Dedifferentiated amniotic fluid mesenchymal stem cell (primary cell): ENCODE measurements at regions not wholly inside any gene's neighbourhood (a gene's known extent, or its start where the extent isn't known, plus 50 kb on each side); places are given as distances from the start of the nearest gene placed in this dataset.
"Not testable (repeated sequence)": the region's sequence is repeated elsewhere in the genome, so short reads cannot be mapped to it uniquely, and the experiment has no call there.

Experiments used
- DNase-seq: peaks from one replicate; pipeline ENCODE4 v3.0.0-alpha.2; 2016; ENCODE audit errors: extremely low spot score

GRCh38 chr3:106120356-106120755 lies 251.5 kb upstream of the CBLB start:
- DNase-seq, result no peak

DNA sequence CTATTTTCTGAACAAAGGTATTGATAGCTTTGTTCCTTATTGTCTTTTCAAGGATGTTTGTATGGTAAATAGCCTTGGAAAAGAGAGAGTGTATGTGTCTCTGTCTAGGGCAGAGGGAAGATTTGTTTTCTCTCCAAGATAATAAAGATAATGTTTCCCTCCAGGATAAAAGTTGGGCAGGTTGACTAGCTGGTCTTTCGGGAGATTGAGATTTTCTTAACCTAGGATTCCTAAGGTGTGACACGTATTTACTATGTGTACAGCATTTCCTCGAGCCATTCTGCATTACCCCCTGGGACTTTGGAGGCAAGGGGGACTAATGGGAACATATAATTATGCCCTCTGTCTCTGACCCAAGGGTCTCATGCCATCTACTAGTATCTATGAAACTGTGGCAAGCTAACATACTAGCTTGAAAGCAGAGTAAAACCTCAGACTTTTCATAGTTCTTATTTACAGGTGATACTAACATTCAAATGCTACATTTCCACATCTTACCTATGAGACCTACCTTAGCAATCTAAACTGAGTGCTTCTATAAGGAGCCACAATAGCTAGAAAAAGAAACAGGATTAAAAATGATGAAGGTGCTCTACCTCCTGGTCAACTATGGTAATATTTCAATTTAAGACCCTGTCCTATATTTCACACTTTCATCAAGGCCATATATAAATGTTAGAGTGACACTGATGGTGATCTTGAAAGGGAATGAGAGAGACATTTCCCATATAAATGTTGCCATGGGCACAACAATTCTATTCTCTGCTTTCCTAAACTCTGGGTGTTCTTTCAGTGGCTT lies 252.9 kb upstream of the CBLB start:
- DNase-seq, result no peak

- DNase-seq, result no peak
These were observed 256.0 kb upstream of the CBLB start for GRCh38 chr3:106124818-106125217.

GRCh38 chr3:106125321-106125720 lies 256.5 kb upstream of the CBLB start:
- no peak for DNase-seq

DNA sequence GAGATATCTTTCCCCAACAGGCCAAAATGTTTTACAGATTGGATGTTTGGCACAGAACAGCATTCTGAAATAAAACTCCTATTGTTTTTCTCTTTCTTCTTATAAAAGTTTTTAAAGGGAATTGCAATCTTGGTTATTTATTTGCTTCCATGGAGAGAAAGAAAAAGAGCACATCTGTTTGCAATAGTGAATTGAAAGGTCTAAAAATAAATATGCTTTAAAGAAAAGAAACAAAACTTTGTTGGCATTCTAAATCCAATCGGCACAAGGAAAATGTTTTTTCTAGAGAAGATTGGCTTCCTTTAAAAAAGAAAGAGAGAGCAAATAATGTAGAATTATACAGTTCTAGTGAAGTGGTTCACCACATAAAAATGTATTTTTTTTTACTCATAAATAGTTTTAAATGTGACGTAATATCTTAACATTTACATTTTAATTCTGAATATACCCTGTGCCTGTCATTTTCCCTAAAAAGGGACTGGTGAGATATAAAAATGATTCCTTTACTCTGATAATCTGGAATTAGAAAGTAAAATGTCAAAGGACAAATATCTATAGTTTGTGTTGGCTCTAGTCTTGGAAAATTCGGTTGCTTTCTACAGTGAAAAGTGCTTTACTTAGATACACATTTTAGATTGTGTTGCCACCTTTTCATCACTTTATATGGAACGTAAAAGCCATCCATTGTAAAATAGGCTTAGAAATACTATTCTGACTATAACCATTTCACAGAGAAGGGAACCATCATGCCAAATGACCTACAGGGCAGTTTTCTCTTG lies 257.4 kb upstream of the CBLB start:
- DNase-seq, result peak; percentile 65

GRCh38 chr3:106126846-106127235 lies 258.0 kb upstream of the CBLB start:
- DNase-seq, result no peak

DNA sequence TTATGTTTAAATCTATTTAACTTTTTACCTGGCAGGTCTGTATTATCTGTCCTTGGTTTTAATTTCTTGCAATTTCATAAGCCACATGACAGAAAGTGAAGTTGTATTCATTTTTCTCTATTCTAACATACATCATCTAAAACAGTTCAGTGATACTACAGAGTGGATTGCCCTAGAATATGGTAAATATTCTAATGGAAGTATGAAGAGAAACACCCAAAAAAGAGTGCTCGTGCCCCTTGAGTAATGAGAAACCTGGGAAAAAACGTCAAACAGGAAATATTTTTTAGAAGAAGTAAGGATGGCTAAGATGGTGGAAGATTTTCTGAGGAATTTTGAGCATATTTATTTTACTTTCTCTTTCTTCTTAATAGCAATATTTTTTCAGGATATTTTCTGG lies 261.1 kb upstream of the CBLB start:
- no peak for DNase-seq

GRCh38 chr3:106130384-106131198 lies 261.8 kb upstream of the CBLB start:
- DNase-seq, result peak; percentile 80

DNA sequence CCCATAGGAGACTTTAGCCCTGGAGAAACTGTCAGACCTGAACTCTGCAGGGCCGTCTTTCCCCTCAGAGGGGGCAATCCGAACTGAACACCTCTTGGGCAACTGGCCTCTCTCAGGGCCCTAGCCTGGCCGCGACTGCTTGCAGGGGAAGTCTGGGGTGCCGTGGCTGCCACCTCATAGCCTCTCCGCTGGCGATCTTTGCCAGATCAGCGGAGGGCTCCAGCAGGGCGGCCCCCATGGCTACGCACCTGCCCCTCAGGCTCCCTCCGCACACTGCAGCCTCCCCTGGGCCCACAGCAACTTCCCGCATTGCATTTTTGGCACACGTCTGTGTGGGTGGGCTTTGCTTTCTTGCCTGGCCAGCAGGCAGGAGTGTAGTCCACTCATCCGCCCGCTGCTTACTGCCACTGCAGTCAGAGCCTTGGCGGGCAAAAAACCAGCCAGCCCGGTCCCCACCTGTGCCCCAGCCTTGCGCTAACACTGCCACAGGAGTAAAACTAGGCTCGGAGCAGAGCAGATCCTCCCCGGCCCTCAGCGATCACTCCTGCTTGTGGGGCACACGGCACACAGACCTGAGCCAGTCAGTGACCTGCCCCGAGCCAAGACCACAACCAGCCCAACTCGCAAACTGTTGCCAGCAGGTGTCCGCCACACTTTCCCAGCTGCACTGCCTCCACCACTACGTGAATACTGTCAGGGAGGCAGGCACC lies 266.8 kb upstream of the CBLB start:
- no peak for DNase-seq

DNA sequence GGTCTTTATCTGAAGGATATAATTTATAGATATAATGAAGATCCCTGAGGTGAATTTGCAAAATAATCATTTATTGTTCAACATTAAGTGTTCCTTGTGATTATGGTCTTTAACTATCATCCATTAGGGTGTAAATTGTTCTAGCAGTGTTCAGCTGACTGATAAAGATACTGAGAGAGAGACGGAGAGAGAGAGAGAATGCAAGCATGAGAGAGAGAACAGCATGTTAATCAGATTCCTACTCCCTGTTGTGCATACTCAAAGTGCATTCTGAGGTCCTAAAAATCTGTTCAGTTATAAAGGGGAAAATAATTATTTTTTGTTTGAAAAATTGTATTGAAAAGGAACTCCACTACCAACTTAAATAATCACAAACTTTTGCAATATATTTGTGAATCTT lies 271.0 kb upstream of the CBLB start:
- DNase-seq, result no peak

GRCh38 chr3:106140431-106140830 lies 271.6 kb upstream of the CBLB start:
- DNase-seq, result no peak

DNA sequence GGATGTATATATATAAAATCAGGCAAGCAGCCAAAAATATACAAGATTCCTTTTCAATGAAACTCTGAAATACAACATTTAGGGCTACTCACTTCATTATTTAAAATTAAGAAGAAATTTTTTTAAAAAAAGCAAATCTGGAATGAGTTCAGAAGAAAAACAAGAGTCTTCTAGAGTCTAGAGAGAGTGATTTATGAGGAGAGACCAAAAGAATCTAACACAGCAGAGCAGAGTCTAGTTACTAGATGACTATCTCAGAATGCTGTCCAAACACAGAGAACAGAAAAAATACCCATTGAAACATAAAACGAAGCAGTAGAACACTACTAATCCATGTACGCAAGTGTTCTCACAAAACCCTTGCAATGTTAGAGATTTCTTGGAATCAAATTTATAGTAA lies 275.2 kb upstream of the CBLB start:
- DNase-seq, result no peak

DNA sequence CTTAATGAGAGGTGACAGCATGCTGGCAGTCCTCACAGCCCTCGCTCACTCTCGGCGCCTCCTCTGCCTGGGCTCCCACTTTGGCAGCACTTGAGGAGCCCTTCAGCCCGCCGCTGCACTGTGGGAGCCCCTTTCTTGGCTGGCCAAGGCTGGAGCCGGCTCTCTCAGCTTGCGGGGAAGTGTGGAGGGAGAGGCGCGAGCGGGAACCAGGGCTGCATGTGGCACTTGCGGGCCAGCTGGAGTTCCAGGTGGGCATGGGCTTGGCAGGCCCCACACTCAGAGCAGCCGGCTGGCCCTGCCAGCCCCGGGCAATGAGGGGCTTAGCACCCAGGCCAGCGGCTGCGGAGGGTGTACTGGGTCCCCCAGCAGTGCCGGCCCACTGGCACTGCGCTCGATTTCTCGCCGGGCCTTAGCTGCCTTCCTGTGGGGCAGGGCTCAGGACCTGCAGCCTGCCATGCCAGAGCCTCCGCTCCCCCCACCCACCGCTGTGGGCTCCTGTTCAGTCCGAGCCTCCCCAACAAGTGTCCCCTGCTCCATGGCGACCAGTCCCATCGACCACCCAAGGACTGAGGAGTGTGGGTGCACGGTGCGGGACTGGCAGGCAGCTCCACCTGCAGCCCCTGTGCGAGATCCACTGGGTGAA lies 279.7 kb upstream of the CBLB start:
- not testable (repeated sequence) for DNase-seq

DNA sequence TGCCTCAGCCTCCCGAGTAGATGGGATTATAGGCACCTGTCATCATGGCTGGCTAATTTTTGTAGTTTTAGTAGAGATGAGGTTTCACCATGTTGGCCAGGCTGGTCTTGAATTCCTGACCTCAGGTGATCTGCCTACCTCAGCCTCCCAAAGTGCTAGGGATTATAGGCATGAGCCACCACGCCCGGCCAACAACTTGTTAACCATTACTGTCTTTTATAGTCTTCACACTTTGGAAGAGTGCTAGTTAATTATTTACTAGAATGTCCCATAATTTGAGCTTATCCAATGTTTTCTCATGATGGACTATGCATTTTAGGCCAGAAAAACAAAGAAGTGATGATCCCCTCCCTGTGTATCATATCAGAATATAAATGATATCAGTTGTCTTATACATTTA lies 288.6 kb upstream of the CBLB start:
- DNase-seq, result no peak

GRCh38 chr3:106160396-106160795 lies 291.6 kb upstream of the CBLB start:
- DNase-seq, result no peak

DNA sequence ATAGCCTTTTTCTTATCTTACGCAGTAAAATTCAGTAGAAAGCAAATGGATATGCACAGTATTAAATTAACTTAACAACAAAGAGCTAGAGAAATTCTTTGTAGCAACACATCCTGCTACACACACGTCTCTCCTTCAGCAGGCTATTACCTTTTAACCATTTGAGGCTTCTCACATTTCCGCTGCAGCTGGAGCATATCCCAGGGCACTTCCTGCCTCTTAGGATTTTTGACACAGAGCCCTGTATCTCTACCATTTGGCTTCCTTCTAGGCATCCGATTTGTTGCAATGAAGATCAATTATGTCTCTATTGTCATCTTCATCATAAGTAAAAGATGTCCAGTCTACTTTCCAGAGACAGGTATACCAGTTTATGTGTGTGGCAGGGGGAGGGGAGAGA lies 292.4 kb upstream of the CBLB start:
- no peak for DNase-seq

GRCh38 chr3:106167728-106168127 lies 298.9 kb upstream of the CBLB start:
- no peak for DNase-seq

GRCh38 chr3:106168962-106169750 lies 300.3 kb upstream of the CBLB start:
- DNase-seq, result no peak

DNA sequence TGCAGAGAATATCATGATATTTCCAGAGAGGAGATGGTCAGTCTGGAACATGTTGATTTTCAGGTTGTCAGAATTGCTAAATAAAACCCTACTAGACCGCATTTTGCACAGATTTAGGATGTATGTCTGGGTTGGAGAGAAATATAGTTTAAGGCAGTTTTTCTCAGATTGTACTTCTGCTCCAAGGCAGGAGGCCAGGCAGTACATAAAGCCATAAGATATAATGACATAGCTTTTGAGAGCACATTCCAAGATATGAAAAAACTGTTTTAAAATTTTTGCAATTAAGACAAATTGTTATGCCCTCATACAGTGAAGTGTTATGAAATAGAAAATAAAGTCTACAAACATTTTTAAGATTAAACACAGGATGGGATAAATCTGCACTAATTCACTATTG lies 301.8 kb upstream of the CBLB start:
- DNase-seq, result no peak

DNA sequence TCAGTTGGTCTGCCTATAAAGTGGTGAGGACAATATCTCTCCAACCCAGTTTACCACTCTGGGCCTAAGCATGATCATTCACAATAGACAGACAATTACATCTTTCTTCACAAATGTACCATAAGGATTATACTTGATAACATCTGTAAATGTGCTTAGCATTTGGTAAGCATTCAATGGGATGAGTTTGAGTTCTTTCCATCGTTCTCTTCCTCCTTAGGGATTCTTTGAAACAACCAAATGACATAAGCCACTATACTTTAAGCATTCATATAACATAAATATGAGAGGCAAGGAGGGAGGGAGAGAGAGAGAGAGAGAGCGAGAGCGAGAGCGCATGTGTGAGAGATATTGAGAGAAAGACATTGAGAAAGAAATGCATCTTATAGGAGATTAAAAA lies 303.3 kb upstream of the CBLB start:
- DNase-seq, result no peak

- DNase-seq, result no peak
These were observed 304.0 kb upstream of the CBLB start for GRCh38 chr3:106172780-106173179.
